Testis (tissue), 2 donors: ENCODE measurements at regions not wholly inside any gene's neighbourhood (a gene's known extent, or its start where the extent isn't known, plus 50 kb on each side); places are given as distances from the start of the nearest gene placed in this dataset.

ENCODE experiments used
- DNase-seq: peaks from one replicate; pipeline ENCODE4 v3.0.0-alpha.2; 2019
- H3K27ac ChIP-seq, 2 donors: fragments of 200-600 bp; sonication (generic); one replicate each; pipeline ENCODE4 v1.5.1; 2019
- H3K27me3 ChIP-seq: fragments of 200-600 bp; sonication (generic); one replicate; pipeline ENCODE4 v1.5.1; 2019
- H3K36me3 ChIP-seq: fragments of 200-600 bp; sonication (generic); one replicate; pipeline ENCODE4 v1.5.1; 2017; ENCODE audit warnings: low read depth; ENCODE audit errors: missing control alignments
- H3K4me1 ChIP-seq: fragments of 200-600 bp; sonication (generic); one replicate; pipeline ENCODE4 v1.5.1; 2019
- H3K4me3 ChIP-seq, 2 donors: fragments of 200-600 bp; sonication (generic); one replicate each; pipeline ENCODE4 v1.5.1; 2017 to 2019
- H3K9me3 ChIP-seq: fragments of 200-600 bp; sonication (generic); one replicate; pipeline ENCODE4 v1.5.1; 2017
- POLR2A ChIP-seq: fragments of 450-650 bp; IDR thresholded peaks from one replicate; pipeline ENCODE4 v1.6.1; 2017; ENCODE audit warnings: antibody characterized with exemption, mild to moderate bottlenecking, moderate library complexity
- WGBS, 2 donors: methylation state at CpG; one replicate each; pipeline ENCODE4 v1.1.5; 2018; 5-methylcytosine and 5-hydroxymethylcytosine counted together
- intact Hi-C: fragments of 100-400 bp; cut with DNase I; formaldehyde crosslinking; loops from one replicate; pipeline ENCODE4 v1.15.1; 2023; ENCODE audit warnings: low total_unique reads
- TF ChIP-seq, protein P1 (sequence below), 3 experiments: fragments of 450-650 bp in 2 of 3; fragments of 200-600 bp in 1 of 3; sonication (generic) in 1 of 3; IDR thresholded peaks; one replicate each; pipeline ENCODE4 v1.5.1; 2016 to 2019; ENCODE audit warnings: antibody characterized with exemption in 3 of 3, mild to moderate bottlenecking in 2 of 3, moderate library complexity in 1 of 3

GRCh38 chr1:60978421-60979357 lies 103.7 kb upstream of the NFIA start:
- no peak for DNase-seq
- WGBS, 2 donors: 75 to 77% methylated on average over 4 of the region's 4 CpGs
- H3K4me1 ChIP-seq: peaks cover 14% of the 10 kb centered on the region
- intact Hi-C loops: loop anchor here (10.0 kb wide), 1 partner anchor 66 kb away; no protein-coding TSS in a partner anchor
- TF ChIP-seq, protein P1, sequence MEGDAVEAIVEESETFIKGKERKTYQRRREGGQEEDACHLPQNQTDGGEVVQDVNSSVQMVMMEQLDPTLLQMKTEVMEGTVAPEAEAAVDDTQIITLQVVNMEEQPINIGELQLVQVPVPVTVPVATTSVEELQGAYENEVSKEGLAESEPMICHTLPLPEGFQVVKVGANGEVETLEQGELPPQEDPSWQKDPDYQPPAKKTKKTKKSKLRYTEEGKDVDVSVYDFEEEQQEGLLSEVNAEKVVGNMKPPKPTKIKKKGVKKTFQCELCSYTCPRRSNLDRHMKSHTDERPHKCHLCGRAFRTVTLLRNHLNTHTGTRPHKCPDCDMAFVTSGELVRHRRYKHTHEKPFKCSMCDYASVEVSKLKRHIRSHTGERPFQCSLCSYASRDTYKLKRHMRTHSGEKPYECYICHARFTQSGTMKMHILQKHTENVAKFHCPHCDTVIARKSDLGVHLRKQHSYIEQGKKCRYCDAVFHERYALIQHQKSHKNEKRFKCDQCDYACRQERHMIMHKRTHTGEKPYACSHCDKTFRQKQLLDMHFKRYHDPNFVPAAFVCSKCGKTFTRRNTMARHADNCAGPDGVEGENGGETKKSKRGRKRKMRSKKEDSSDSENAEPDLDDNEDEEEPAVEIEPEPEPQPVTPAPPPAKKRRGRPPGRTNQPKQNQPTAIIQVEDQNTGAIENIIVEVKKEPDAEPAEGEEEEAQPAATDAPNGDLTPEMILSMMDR (IDR thresholded peaks at IDR 0.05): no peak
- TF ChIP-seq POLR2A: no peak
- no peak overlapping the region for H3K4me3 ChIP-seq
- H3K27me3 ChIP-seq: no peaks in the 10 kb centered on the region
- no peaks in the 10 kb centered on the region for H3K36me3 ChIP-seq
- H3K27ac ChIP-seq: no peak overlapping the region
- H3K9me3 ChIP-seq: no peaks in the 10 kb centered on the region

DNA sequence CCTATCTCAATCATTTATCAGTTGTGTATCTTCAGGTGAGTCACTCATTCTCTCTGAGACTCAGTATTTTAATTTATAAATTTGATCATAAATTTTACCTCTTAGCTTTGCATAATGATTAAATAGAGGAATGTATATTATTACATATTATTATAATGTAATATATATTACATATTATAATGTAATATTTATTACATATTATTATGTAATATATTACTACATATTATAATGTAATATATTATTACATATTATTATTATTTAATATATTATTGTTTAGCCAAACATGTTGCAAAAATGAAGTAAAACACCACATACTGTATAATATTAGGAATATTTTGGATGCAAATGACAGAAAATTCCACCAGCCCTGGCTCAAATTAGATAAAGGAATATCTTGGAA lies 104.7 kb upstream of the NFIA start:
- DNase-seq: no peak
- Histone ChIP-seq H3K9me3 (no peaks in the 10 kb centered on the region), H3K4me1 (peaks cover 10% of the 10 kb centered on the region), H3K4me3 (no peak overlapping the region), H3K36me3 (no peaks in the 10 kb centered on the region), H3K27me3 (no peaks in the 10 kb centered on the region), H3K27ac (no peak overlapping the region)
- intact Hi-C loops: loop anchor here (10.0 kb wide), 1 partner anchor 67 kb away; no protein-coding TSS in a partner anchor
- no peak for TF ChIP-seq POLR2A
- TF ChIP-seq, protein P1 (IDR thresholded peaks at IDR 0.05): no peak

DNA sequence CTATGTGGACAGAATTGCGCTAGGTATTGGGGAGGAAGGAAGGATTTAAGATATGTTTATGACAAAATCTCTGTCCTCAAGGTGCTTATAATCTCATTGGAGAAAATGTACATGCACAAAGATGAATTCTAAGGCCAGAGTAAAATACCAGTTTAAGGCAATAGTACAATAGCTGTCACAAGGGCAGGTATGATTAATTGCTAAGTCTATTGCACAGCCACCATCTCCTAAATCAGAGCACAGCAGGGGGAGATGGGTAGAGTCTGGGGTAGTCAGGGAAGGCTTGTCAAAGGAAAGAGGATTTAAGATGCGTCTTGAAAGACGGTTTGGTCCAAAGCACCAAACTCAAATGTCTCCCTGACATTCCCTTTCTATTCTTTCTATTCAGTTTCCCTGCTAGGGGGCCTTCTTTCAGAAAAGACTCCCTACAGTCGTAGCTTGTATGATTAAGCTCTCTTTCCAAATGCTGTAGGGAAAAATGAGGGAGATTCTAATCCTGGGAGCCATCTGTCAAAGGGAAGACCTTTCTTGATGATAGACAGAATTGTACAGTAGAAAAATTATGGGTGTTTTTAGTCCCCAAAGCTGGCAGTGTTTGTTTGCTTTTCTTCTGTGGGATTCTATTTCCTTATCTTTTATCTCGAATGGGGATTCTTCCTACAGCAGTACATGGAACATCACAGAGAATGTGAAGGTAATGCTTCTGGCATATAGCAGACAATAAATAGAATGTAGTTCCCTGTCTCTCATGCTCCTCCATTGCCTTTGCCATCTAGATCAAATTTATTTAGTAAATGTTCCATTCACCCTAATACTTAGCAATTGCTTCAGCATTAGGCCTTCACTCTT lies 107.6 kb upstream of the NFIA start:
- 81 to 87% methylated on average over 5 of the region's 5 CpGs for WGBS, 2 donors

DNA sequence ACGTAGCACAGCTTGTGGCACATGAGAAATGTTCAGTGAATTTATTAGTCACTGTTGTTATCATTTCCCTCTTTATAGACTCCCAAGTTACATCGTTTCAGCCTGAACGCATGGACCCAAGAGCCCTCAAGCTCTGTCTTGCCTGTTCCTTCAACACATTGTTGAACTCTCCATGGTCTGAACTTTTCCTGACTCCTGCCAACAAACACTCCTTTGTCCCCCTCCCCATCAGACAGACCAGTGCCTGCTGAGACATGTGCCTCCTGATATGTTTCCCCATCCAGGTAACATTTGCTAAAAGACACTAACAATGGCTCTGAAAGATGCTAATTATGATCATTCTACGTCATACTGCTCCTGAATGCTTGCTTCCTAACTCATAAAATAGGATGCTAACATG lies 108.7 kb upstream of the NFIA start:
- H3K27ac ChIP-seq: no peak overlapping the region
- no peak for DNase-seq
- no peaks in the 10 kb centered on the region for H3K36me3 ChIP-seq
- no peaks in the 10 kb centered on the region for H3K27me3 ChIP-seq
- no peaks in the 10 kb centered on the region for H3K9me3 ChIP-seq
- WGBS, 2 donors: 73 to 81% methylated on average over 4 of the region's 4 CpGs
- peaks cover 19% of the 10 kb centered on the region for H3K4me1 ChIP-seq
- H3K4me3 ChIP-seq: no peak overlapping the region
- no peak for TF ChIP-seq POLR2A
- TF ChIP-seq, protein P1 (IDR thresholded peaks at IDR 0.05): no peak
- intact Hi-C loops: loop anchor here (10.0 kb wide), 1 partner anchor 71 kb away; no protein-coding TSS in a partner anchor

More for the DNA sequence above, 107.6 kb upstream of the NFIA start:
- H3K27me3 ChIP-seq: no peaks in the 10 kb centered on the region
- no peak for DNase-seq
- H3K27ac ChIP-seq: no peak overlapping the region
- TF ChIP-seq, protein P1 (IDR thresholded peaks at IDR 0.05): no peak
- TF ChIP-seq POLR2A: no peak
- intact Hi-C loops: loop anchor here (10.0 kb wide), 1 partner anchor 70 kb away; no protein-coding TSS in a partner anchor
- H3K4me1 ChIP-seq: peaks cover 19% of the 10 kb centered on the region
- H3K36me3 ChIP-seq: no peaks in the 10 kb centered on the region
- H3K4me3 ChIP-seq: no peak overlapping the region
- no peaks in the 10 kb centered on the region for H3K9me3 ChIP-seq
